Body of pancreas (tissue), 4 donors: ENCODE measurements at regions not wholly inside any gene's neighbourhood (a gene's known extent, or its start where the extent isn't known, plus 50 kb on each side); places are given as distances from the start of the nearest gene placed in this dataset.

Experiments used
- ATAC-seq: fragments of 150-250 bp; one replicate; pipeline ENCODE4 v1.9.1; 2016
- DNase-seq, 4 donors: peaks; one replicate each; pipeline ENCODE4 v3.0.0-alpha.2; 2019
- H3K27ac ChIP-seq, 4 donors: fragments of 200-600 bp; sonication (generic); 1 replicate in 3 of 4; 2 replicates in 1 of 4; pipeline versions ENCODE4 v1.5.1 to v1.6.1; 2016 to 2019; ENCODE audit warnings: mild to moderate bottlenecking in 1 of 4, mixed read lengths in 1 of 4, moderate library complexity in 1 of 4
- H3K27me3 ChIP-seq, 2 donors: fragments of 200-600 bp; sonication (generic); one replicate each; pipeline ENCODE4 v1.6.0; 2016; ENCODE audit warnings: mild to moderate bottlenecking in 1 of 2
- H3K36me3 ChIP-seq, 2 donors: fragments of 200-600 bp; sonication (generic); replicated peaks in 1 of 2; 2 replicates each; pipeline ENCODE4 v1.5.1; 2016; ENCODE audit warnings: low read depth in 2 of 2; ENCODE audit not compliant: insufficient read depth in 1 of 2
- H3K4me1 ChIP-seq: fragments of 200-600 bp; sonication (generic); one replicate; pipeline ENCODE4 v1.6.0; 2016
- H3K4me3 ChIP-seq, 2 donors: fragments of 200-600 bp; sonication (generic); 1 replicate in 1 of 2; 2 replicates in 1 of 2; pipeline ENCODE4 v1.5.1; 2016 to 2019
- H3K9me3 ChIP-seq, 3 donors: fragments of 200-600 bp; sonication (generic); 1 replicate in 2 of 3; 2 replicates in 1 of 3; pipeline ENCODE4 v1.5.1; 2016
- POLR2A ChIP-seq, 3 donors: fragments of 450-650 bp; IDR thresholded peaks; one replicate each; pipeline ENCODE4 v1.6.1; 2016; ENCODE audit warnings: antibody characterized with exemption in 3 of 3, mild to moderate bottlenecking in 2 of 3
- WGBS, 2 donors: methylation state at CpG; one replicate each; pipeline ENCODE4 v1.1.5; 2017; 5-methylcytosine and 5-hydroxymethylcytosine counted together
- intact Hi-C: fragments of 100-400 bp; cut with DNase I; formaldehyde crosslinking; loops from one replicate; pipeline ENCODE4 v1.15.1; 2023
- TF ChIP-seq, protein P1 (sequence below), 7 experiments: fragments of 450-650 bp in 4 of 7; fragments of 200-600 bp in 3 of 7; sonication (generic) in 3 of 7; IDR thresholded peaks; one replicate each; pipeline ENCODE4 v1.5.1; 2016 to 2019; ENCODE audit warnings: antibody characterized with exemption in 7 of 7

GRCh38 chr16:73871088-73871733 is 425.4 kb upstream of the PSMD7 start:
- no peak overlapping the region for H3K27ac ChIP-seq
- ATAC-seq, result no peak
- H3K4me3 ChIP-seq, result no peak overlapping the region
- no peaks in the 10 kb centered on the region for H3K9me3 ChIP-seq
- DNase-seq, result no peak
- H3K36me3 ChIP-seq, result no peaks in the 10 kb centered on the region
- intact Hi-C loops, result no loop called here
- TF ChIP-seq, protein P1, sequence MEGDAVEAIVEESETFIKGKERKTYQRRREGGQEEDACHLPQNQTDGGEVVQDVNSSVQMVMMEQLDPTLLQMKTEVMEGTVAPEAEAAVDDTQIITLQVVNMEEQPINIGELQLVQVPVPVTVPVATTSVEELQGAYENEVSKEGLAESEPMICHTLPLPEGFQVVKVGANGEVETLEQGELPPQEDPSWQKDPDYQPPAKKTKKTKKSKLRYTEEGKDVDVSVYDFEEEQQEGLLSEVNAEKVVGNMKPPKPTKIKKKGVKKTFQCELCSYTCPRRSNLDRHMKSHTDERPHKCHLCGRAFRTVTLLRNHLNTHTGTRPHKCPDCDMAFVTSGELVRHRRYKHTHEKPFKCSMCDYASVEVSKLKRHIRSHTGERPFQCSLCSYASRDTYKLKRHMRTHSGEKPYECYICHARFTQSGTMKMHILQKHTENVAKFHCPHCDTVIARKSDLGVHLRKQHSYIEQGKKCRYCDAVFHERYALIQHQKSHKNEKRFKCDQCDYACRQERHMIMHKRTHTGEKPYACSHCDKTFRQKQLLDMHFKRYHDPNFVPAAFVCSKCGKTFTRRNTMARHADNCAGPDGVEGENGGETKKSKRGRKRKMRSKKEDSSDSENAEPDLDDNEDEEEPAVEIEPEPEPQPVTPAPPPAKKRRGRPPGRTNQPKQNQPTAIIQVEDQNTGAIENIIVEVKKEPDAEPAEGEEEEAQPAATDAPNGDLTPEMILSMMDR (IDR thresholded peaks at IDR 0.05), result no peak
- H3K27me3 ChIP-seq, result no peaks in the 10 kb centered on the region
- whole genome bisulfite sequencing, 2 donors, result 71 to 75% methylated on average over 6 of the region's 6 CpGs
- H3K4me1 ChIP-seq, result peaks cover 7% of the 10 kb centered on the region

GRCh38 chr16:73869126-73869525 is 427.5 kb upstream of the PSMD7 start:
- Histone ChIP-seq H3K27me3 (no peaks in the 10 kb centered on the region), H3K4me1 (peaks cover 7% of the 10 kb centered on the region), H3K36me3 (no peaks in the 10 kb centered on the region), H3K4me3 (no peak overlapping the region), H3K9me3 (no peaks in the 10 kb centered on the region), H3K27ac (no peak overlapping the region)
- 34 to 38% methylated on average over 3 of the region's 3 CpGs for WGBS, 2 donors
- no peak for DNase-seq
- no peak for TF ChIP-seq POLR2A (IDR thresholded peaks at IDR 0.05)
- no peak for ATAC-seq
- intact Hi-C loops, result no loop called here

DNA sequence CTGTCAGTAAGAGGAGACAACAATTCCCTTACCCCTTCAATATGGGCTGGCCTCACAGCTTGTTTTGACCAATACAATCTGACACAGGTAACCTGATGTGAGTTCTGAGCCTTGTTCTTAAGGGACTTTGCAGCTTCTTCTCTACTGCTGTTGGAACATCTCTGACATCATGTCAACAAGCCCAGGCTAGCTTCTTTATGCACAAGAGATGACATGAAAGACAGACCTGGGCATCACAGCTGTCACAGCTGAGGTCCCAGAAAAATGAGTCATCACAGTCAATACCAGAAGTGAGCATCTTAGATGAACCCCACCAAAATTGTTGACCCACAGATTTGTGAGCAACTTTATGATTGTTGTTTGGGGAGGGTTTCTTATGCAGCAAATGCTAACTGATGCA is 431.7 kb upstream of the PSMD7 start:
- no peak for TF ChIP-seq POLR2A (IDR thresholded peaks at IDR 0.05)
- TF ChIP-seq, protein P1 (IDR thresholded peaks at IDR 0.05), result no peak
- H3K27me3 ChIP-seq, result no peaks in the 10 kb centered on the region
- H3K4me3 ChIP-seq, result no peak overlapping the region
- H3K27ac ChIP-seq, result no peak overlapping the region
- H3K4me1 ChIP-seq, result peaks cover 5% of the 10 kb centered on the region
- no peaks in the 10 kb centered on the region for H3K36me3 ChIP-seq
- H3K9me3 ChIP-seq, result no peaks in the 10 kb centered on the region
- no peak for DNase-seq
- no peak for ATAC-seq
- intact Hi-C loops, result no loop called here

- no peaks in the 10 kb centered on the region for H3K27me3 ChIP-seq
- TF ChIP-seq, protein P1 (IDR thresholded peaks at IDR 0.05), result no peak
- no peak for TF ChIP-seq POLR2A (IDR thresholded peaks at IDR 0.05)
- no peaks in the 10 kb centered on the region for H3K36me3 ChIP-seq
- ATAC-seq, result no peak
- H3K27ac ChIP-seq, result no peak overlapping the region
- intact Hi-C loops, result no loop called here
- no peaks in the 10 kb centered on the region for H3K4me1 ChIP-seq
- DNase-seq, result no peak
- H3K9me3 ChIP-seq, result no peaks in the 10 kb centered on the region
- 90 to 96% methylated on average over 2 of the region's 2 CpGs for WGBS, 2 donors
- H3K4me3 ChIP-seq, result no peak overlapping the region
These were observed 438.3 kb upstream of the PSMD7 start for GRCh38 chr16:73858326-73858725.

DNA sequence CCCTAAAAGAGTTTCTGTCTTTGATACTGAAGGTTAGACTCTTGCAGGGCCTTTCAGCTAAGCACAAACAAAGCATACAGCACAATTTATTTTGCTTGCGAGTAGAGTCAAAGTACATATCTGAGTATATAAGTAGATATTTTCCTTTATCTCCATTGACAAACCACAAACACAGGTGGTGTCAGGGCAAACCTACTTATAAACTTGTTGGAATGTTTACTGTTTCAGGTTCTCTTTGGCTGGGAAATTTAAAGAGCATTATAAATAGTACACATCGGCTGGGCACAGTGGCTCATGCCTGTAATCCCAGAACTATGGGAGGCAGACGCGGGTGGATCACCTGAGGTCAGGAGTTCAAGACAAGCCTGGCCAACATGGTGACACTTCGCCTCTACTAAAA is 442.6 kb upstream of the PSMD7 start:
- H3K4me1 ChIP-seq, result no peaks in the 10 kb centered on the region
- no peak for TF ChIP-seq POLR2A (IDR thresholded peaks at IDR 0.05)
- TF ChIP-seq, protein P1 (IDR thresholded peaks at IDR 0.05), result no peak
- WGBS, 2 donors, result 62 to 63% methylated on average over 5 of the region's 5 CpGs
- ATAC-seq (no peak), DNase-seq (no peak)
- H3K27ac ChIP-seq, result no peak overlapping the region
- no peak overlapping the region for H3K4me3 ChIP-seq
- H3K36me3 ChIP-seq, result no peaks in the 10 kb centered on the region
- no peaks in the 10 kb centered on the region for H3K9me3 ChIP-seq
- intact Hi-C loops, result no loop called here
- H3K27me3 ChIP-seq, result no peaks in the 10 kb centered on the region
